HG02623 (cell line): ENCODE measurements at regions not wholly inside any gene's neighbourhood (a gene's known extent, or its start where the extent isn't known, plus 50 kb on each side); places are given as distances from the start of the nearest gene placed in this dataset.

ENCODE experiments used
- ATAC-seq: cut with Tn5 transposase; IDR thresholded peaks from one replicate; pipeline ENCODE4 v1.9.1; 2021; ENCODE audit warnings: moderate library complexity; ENCODE audit not compliant: unreplicated experiment

GRCh38 chr7:19239951-19240350 is 94.7 kb upstream of the FERD3L start:
- no peak for ATAC-seq

- ATAC-seq, result no peak
These were observed 90.5 kb upstream of the FERD3L start for GRCh38 chr7:19235680-19236079.

- no peak for ATAC-seq
These were observed 79.7 kb upstream of the FERD3L start for GRCh38 chr7:19224951-19225350.

- no peak for ATAC-seq
These were observed 70.2 kb upstream of the FERD3L start for GRCh38 chr7:19215412-19215811.

GRCh38 chr7:19213746-19214145 is 68.5 kb upstream of the FERD3L start:
- no peak for ATAC-seq

- no peak for ATAC-seq
These were observed 65.7 kb upstream of the FERD3L start for GRCh38 chr7:19210893-19211413.

- no peak for ATAC-seq
These were observed 64.0 kb upstream of the FERD3L start for GRCh38 chr7:19209166-19209696.

GRCh38 chr7:19206721-19207120 is 61.5 kb upstream of the FERD3L start:
- ATAC-seq, result no peak

- ATAC-seq, result no peak
These were observed 58.5 kb upstream of the FERD3L start for GRCh38 chr7:19203686-19204085.

GRCh38 chr7:19202599-19202998 is 57.4 kb upstream of the FERD3L start:
- no peak for ATAC-seq
